ENCODE measurements at regions not wholly inside any gene's neighbourhood (a gene's known extent, or its start where the extent isn't known, plus 50 kb on each side); places are given as distances from the start of the nearest gene placed in this dataset.

DNA sequence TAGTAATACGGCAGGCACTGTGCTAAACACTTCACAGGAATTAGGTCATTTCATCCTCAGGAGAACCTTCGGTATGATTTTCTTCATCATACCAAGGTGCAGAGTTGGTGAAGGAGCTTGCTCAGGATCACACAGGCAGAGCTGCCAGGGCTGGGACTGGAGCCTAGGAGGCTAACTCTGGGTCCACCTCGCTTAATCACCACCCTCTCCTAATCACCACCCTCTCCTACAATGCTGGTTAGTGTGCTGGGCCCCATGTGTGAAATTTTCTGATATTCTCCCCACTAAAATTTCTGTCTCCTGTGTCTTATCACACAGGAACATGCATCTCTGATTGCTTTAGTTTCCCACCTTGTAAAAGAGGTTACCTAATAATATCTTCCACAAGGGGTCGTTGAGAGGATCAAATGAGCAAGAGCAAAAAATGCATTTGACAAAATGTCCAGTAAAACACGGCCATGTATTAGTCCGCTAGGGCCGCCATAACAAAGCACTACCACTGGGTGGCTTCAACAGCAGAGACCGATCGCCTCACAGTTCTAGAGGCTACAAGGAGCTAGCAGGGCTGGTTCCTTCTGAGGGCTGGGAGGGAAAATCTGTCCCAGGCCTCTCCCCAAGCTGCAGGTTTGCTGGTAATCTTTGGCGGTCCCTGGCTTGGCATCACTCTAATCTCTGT is 128.2 kb upstream of the NFIB start:
- Histone ChIP-seq H3K27ac (ENCODE audit: low read depth, low read length) (no peak overlapping the region), H3K4me1 (ENCODE audit: control insufficient read depth, insufficient read depth, low read length, unreplicated experiment) (peaks cover under 1% of the 10 kb centered on the region), H2AFZ (ENCODE audit: low read length, unreplicated experiment) (no peak overlapping the region), H3K36me3 (ENCODE audit: insufficient read depth, low read length) (no peaks in the 10 kb centered on the region), H3K4me3 (ENCODE audit: low read depth, low read length) (no peak overlapping the region), H3K79me2 (ENCODE audit: control insufficient read depth, insufficient read depth, low read length, unreplicated experiment) (no peaks in the 10 kb centered on the region), H3K27me3 (ENCODE audit: insufficient read depth, low read length) (peaks cover under 1% of the 10 kb centered on the region; the same call in 1 of the 2 replicates)

GRCh38 chr9:14441115-14441514 is 127.2 kb upstream of the NFIB start:
- Histone ChIP-seq H3K27ac (ENCODE audit: low read depth, low read length) (no peak overlapping the region), H3K4me3 (ENCODE audit: low read depth, low read length) (no peak overlapping the region), H3K4me1 (ENCODE audit: control insufficient read depth, insufficient read depth, low read length, unreplicated experiment) (peaks cover 2% of the 10 kb centered on the region), H3K79me2 (ENCODE audit: control insufficient read depth, insufficient read depth, low read length, unreplicated experiment) (no peaks in the 10 kb centered on the region), H3K27me3 (ENCODE audit: insufficient read depth, low read length) (no peaks in the 10 kb centered on the region), H2AFZ (ENCODE audit: low read length, unreplicated experiment) (no peak overlapping the region), H3K36me3 (ENCODE audit: insufficient read depth, low read length) (no peaks in the 10 kb centered on the region)

- Histone ChIP-seq H3K4me1 (ENCODE audit: control insufficient read depth, insufficient read depth, low read length, unreplicated experiment) (peaks cover 2% of the 10 kb centered on the region), H3K4me3 (ENCODE audit: low read depth, low read length) (no peak overlapping the region), H3K36me3 (ENCODE audit: insufficient read depth, low read length) (no peaks in the 10 kb centered on the region), H3K27me3 (ENCODE audit: insufficient read depth, low read length) (no peaks in the 10 kb centered on the region), H3K79me2 (ENCODE audit: control insufficient read depth, insufficient read depth, low read length, unreplicated experiment) (no peaks in the 10 kb centered on the region), H2AFZ (ENCODE audit: low read length, unreplicated experiment) (no peak overlapping the region), H3K27ac (ENCODE audit: low read depth, low read length) (no peak overlapping the region)
Observed at GRCh38 chr9:14440062-14440461, 126.1 kb upstream of the NFIB start.

GRCh38 chr9:14439555-14439954 is 125.6 kb upstream of the NFIB start:
- Histone ChIP-seq H3K27ac (ENCODE audit: low read depth, low read length) (no peak overlapping the region), H3K4me3 (ENCODE audit: low read depth, low read length) (no peak overlapping the region), H3K79me2 (ENCODE audit: control insufficient read depth, insufficient read depth, low read length, unreplicated experiment) (no peaks in the 10 kb centered on the region), H3K36me3 (ENCODE audit: insufficient read depth, low read length) (no peaks in the 10 kb centered on the region), H2AFZ (ENCODE audit: low read length, unreplicated experiment) (no peak overlapping the region), H3K4me1 (ENCODE audit: control insufficient read depth, insufficient read depth, low read length, unreplicated experiment) (peaks cover 2% of the 10 kb centered on the region), H3K27me3 (ENCODE audit: insufficient read depth, low read length) (no peaks in the 10 kb centered on the region)

GRCh38 chr9:14438232-14439021 is 124.5 kb upstream of the NFIB start:
- Histone ChIP-seq H3K27ac (ENCODE audit: low read depth, low read length) (no peak overlapping the region), H3K27me3 (ENCODE audit: insufficient read depth, low read length) (no peaks in the 10 kb centered on the region), H3K36me3 (ENCODE audit: insufficient read depth, low read length) (no peaks in the 10 kb centered on the region), H3K4me1 (ENCODE audit: control insufficient read depth, insufficient read depth, low read length, unreplicated experiment) (peaks cover 10% of the 10 kb centered on the region), H3K4me3 (ENCODE audit: low read depth, low read length) (no peak overlapping the region), H2AFZ (ENCODE audit: low read length, unreplicated experiment) (no peak overlapping the region), H3K79me2 (ENCODE audit: control insufficient read depth, insufficient read depth, low read length, unreplicated experiment) (no peaks in the 10 kb centered on the region)

DNA sequence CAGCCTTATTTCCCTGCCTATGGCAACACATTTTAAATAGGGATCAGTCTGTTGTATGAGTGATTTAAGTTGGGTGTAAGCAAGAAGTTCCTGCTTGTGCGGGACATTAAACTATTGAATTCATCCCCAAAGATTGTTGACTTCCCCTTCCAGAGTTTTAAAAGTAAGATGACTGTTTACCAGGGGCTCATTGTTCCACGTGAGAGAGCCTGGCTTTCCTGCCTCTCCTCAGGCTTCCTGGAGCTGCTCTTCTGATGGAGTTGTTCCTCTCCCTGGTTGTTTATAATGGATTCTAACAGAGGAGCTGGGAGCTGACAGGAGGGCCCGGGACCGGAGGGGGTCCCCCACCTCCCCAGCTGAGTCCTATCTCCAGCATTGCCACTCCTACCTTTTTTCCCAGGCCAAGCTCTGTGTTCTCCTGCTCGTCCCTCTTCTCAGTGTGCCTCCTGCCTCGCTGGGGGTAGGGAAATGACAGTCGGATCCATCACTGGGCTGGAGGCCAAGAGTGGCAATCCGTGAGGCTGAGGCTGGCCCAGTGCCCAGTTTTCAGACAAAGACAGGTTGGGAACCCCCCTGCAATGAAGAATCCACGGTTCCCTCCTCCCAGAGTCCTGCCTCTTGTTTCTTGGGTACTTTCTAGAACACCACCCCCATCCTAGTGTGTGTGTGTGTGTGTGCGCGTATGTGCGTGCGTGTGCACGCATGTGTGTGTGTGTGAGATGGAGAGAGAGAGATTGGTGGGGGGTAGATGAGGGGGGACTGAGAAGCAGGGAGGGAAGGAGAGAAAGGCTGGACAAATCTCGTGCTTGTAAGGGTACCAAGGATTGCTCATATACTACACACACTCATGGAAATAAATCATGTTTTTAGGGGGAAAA is 123.7 kb upstream of the NFIB start:
- H3K36me3 ChIP-seq (ENCODE audit: insufficient read depth, low read length): no peaks in the 10 kb centered on the region
- H3K27ac ChIP-seq (ENCODE audit: low read depth, low read length): no peak overlapping the region
- no peaks in the 10 kb centered on the region for H3K27me3 ChIP-seq (ENCODE audit: insufficient read depth, low read length)

DNA sequence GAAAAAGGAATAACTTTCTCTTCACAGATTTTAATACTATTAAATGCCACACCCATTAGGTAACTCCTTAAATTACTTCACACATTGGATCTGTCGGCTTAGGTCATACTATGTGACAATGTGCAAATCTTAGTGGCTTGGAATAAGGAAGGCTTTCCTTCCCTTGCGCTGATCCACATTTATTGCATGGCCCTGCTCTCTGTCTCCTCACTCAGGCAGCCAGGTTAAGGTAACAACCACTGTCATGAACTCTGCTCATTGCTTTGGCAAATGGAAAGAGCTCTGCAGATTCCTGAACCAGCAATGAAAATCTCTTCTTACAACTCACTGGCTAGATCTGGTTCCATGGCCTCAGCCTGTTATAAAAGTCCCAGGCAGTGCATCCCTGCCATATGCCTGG is 121.9 kb upstream of the NFIB start:
- Histone ChIP-seq H2AFZ (ENCODE audit: low read length, unreplicated experiment) (no peak overlapping the region), H3K36me3 (ENCODE audit: insufficient read depth, low read length) (no peaks in the 10 kb centered on the region), H3K4me1 (ENCODE audit: control insufficient read depth, insufficient read depth, low read length, unreplicated experiment) (peaks cover 15% of the 10 kb centered on the region), H3K79me2 (ENCODE audit: control insufficient read depth, insufficient read depth, low read length, unreplicated experiment) (no peaks in the 10 kb centered on the region), H3K27me3 (ENCODE audit: insufficient read depth, low read length) (no peaks in the 10 kb centered on the region), H3K27ac (ENCODE audit: low read depth, low read length) (no peak overlapping the region), H3K4me3 (ENCODE audit: low read depth, low read length) (no peak overlapping the region)

More for the DNA sequence above, 123.7 kb upstream of the NFIB start:
- Histone ChIP-seq H3K4me1 (ENCODE audit: control insufficient read depth, insufficient read depth, low read length, unreplicated experiment) (peaks cover 15% of the 10 kb centered on the region), H2AFZ (ENCODE audit: low read length, unreplicated experiment) (no peak overlapping the region), H3K4me3 (ENCODE audit: low read depth, low read length) (no peak overlapping the region), H3K79me2 (ENCODE audit: control insufficient read depth, insufficient read depth, low read length, unreplicated experiment) (no peaks in the 10 kb centered on the region)

DNA sequence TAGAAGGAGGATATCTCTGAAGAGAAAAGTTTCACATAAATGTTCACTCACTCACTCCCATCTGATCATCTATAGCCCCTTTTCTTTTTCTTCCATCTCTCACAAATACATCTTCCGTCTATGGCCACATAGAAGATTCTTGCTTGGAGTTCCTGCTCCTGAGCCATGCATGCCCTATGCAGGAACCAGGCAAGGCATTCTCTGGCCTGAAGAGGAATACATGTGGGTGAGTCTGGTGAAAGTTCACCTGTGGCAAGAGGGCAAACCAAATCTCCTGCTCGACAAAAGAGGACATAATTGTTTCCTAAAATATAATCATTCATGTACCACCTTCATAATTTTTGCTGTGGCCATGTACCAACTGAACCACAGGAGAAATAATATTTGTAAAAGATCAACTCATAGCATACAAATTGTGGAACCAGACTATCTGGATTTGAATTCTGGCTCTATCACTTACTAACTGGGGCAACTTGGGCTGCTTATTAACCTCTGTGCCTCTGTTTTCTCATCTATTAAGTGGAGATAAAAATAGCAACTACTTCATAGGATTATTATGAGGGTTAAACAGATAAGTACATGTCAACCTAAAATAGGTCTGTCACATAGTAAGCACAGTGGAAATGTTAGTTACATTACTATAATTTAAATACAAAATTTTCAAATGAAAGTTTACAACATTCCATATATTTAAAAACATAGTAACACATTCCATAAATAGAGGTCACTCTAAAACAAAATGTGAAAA is 121.2 kb upstream of the NFIB start:
- H3K4me3 ChIP-seq (ENCODE audit: low read depth, low read length): no peak overlapping the region
- H3K27ac ChIP-seq (ENCODE audit: low read depth, low read length): no peak overlapping the region
- no peaks in the 10 kb centered on the region for H3K27me3 ChIP-seq (ENCODE audit: insufficient read depth, low read length)
- no peaks in the 10 kb centered on the region for H3K36me3 ChIP-seq (ENCODE audit: insufficient read depth, low read length)
- peaks cover 15% of the 10 kb centered on the region for H3K4me1 ChIP-seq (ENCODE audit: control insufficient read depth, insufficient read depth, low read length, unreplicated experiment)
- no peak overlapping the region for H2AFZ ChIP-seq (ENCODE audit: low read length, unreplicated experiment)
- H3K79me2 ChIP-seq (ENCODE audit: control insufficient read depth, insufficient read depth, low read length, unreplicated experiment): no peaks in the 10 kb centered on the region

GRCh38 chr9:14434158-14434504 is 120.2 kb upstream of the NFIB start:
- peak overlapping the region; percentile 58; the same call in 1 of the 2 replicates for H3K4me3 ChIP-seq (ENCODE audit: low read depth, low read length)
- H3K27ac ChIP-seq (ENCODE audit: low read depth, low read length): no peak overlapping the region
- H3K27me3 ChIP-seq (ENCODE audit: insufficient read depth, low read length): no peaks in the 10 kb centered on the region
- no peaks in the 10 kb centered on the region for H3K79me2 ChIP-seq (ENCODE audit: control insufficient read depth, insufficient read depth, low read length, unreplicated experiment)
- peak overlapping the region; percentile 45 for H2AFZ ChIP-seq (ENCODE audit: low read length, unreplicated experiment)
- H3K36me3 ChIP-seq (ENCODE audit: insufficient read depth, low read length): no peaks in the 10 kb centered on the region
- H3K4me1 ChIP-seq (ENCODE audit: control insufficient read depth, insufficient read depth, low read length, unreplicated experiment): peaks cover 15% of the 10 kb centered on the region
